ENCODE measurements at regions not wholly inside any gene's neighbourhood (a gene's known extent, or its start where the extent isn't known, plus 50 kb on each side); places are given as distances from the start of the nearest gene placed in this dataset.

GRCh38 chr10:130487566-130487965, 351.4 kb downstream of the GLRX3 start:
- TF ChIP-seq POLR2A (IDR thresholded peaks at IDR 0.05) (no peak), CTCF (IDR thresholded peaks at IDR 0.05 in 8 of 11, conservative IDR thresholded peaks at IDR 0.05 in 3 of 11) (no peak)
